H9 (cell line): ENCODE measurements at regions not wholly inside any gene's neighbourhood (a gene's known extent, or its start where the extent isn't known, plus 50 kb on each side); places are given as distances from the start of the nearest gene placed in this dataset.
"Not testable (repeated sequence)": the region's sequence is repeated elsewhere in the genome, so short reads cannot be mapped to it uniquely, and the experiment has no call there.

Experiments used
- DNase-seq: peaks from one replicate; pipeline ENCODE4 v3.0.0-alpha.2; 2017
- H2AFZ ChIP-seq: one replicate; pipeline ENCODE4 v1.6.1; 2013; ENCODE audit warnings: mild to moderate bottlenecking, low read length, control low read depth, moderate library complexity
- H2AK5ac ChIP-seq: 2 replicates; pipeline ENCODE4 v1.6.1; 2013; ENCODE audit warnings: low read length, control low read depth, mixed read lengths; ENCODE audit not compliant: insufficient read length
- H2BK120ac ChIP-seq: one replicate; pipeline ENCODE4 v1.6.1; 2013; ENCODE audit warnings: low read depth, mild to moderate bottlenecking, low read length, control low read depth, inconsistent platforms; ENCODE audit not compliant: poor library complexity, severe bottlenecking
- H2BK12ac ChIP-seq: 2 replicates; pipeline ENCODE4 v1.6.1; 2013; ENCODE audit warnings: low read length, control low read depth, mixed read lengths, low read depth; ENCODE audit not compliant: insufficient read length
- H2BK15ac ChIP-seq: 2 replicates; pipeline ENCODE4 v1.6.1; 2013; ENCODE audit warnings: low read depth, low read length, control low read depth
- H2BK20ac ChIP-seq: one replicate; pipeline ENCODE4 v1.6.1; 2013; ENCODE audit warnings: low read depth, mild to moderate bottlenecking, low read length, control low read depth, inconsistent platforms; ENCODE audit not compliant: poor library complexity, severe bottlenecking
- H2BK5ac ChIP-seq: 2 replicates; pipeline ENCODE4 v1.6.1; 2013; ENCODE audit warnings: low read length, control low read depth, mixed read lengths; ENCODE audit not compliant: insufficient read length
- H3K14ac ChIP-seq: 2 replicates; pipeline ENCODE4 v1.6.1; 2013; ENCODE audit warnings: low read length, control low read depth; ENCODE audit not compliant: insufficient read depth
- H3K18ac ChIP-seq: 2 replicates; pipeline ENCODE4 v1.6.1; 2013; ENCODE audit warnings: low read depth, mild to moderate bottlenecking, mixed read lengths, low read length, control low read depth; ENCODE audit not compliant: insufficient read length
- H3K23ac ChIP-seq: 2 replicates; pipeline ENCODE4 v1.6.1; 2013; ENCODE audit warnings: low read length, control low read depth, mixed read lengths, low read depth; ENCODE audit not compliant: insufficient read length
- H3K23me2 ChIP-seq: 2 replicates; pipeline ENCODE4 v1.6.1; 2013; ENCODE audit warnings: low read depth, mild to moderate bottlenecking, mixed read lengths, low read length, control low read depth; ENCODE audit not compliant: insufficient read length, poor library complexity, severe bottlenecking
- H3K27ac ChIP-seq: 2 replicates; pipeline ENCODE4 v1.5.1; 2013; ENCODE audit warnings: low read length, control low read depth, mixed read lengths, low read depth; ENCODE audit not compliant: insufficient read length
- H3K27me3 ChIP-seq: 2 replicates; pipeline ENCODE4 v1.6.1; 2013; ENCODE audit warnings: low read length, control low read depth, inconsistent platforms; ENCODE audit not compliant: insufficient read depth
- H3K4ac ChIP-seq: 2 replicates; pipeline ENCODE4 v1.6.1; 2013; ENCODE audit warnings: low read depth, mild to moderate bottlenecking, control low read depth, inconsistent platforms, low read length, moderate library complexity
- H3K4me1 ChIP-seq: 2 replicates; pipeline ENCODE4 v1.6.1; 2013; ENCODE audit warnings: low read length, control low read depth, inconsistent platforms; ENCODE audit not compliant: insufficient read depth
- H3K4me2 ChIP-seq: 2 replicates; pipeline ENCODE4 v1.6.1; 2013; ENCODE audit warnings: low read length, control low read depth, mixed read lengths; ENCODE audit not compliant: insufficient read length, insufficient read depth
- H3K56ac ChIP-seq: 2 replicates; pipeline ENCODE4 v1.6.1; 2013; ENCODE audit warnings: low read depth, mild to moderate bottlenecking, mixed read lengths, low read length, control low read depth; ENCODE audit not compliant: insufficient read length
- H3K79me1 ChIP-seq: 2 replicates; pipeline ENCODE4 v1.6.1; 2013; ENCODE audit warnings: low read depth, mild to moderate bottlenecking, moderate library complexity, low read length, control low read depth, inconsistent platforms; ENCODE audit not compliant: insufficient read depth, poor library complexity, severe bottlenecking
- H3K79me2 ChIP-seq: 2 replicates; pipeline ENCODE4 v1.6.1; 2013; ENCODE audit warnings: low read length, control low read depth, inconsistent platforms; ENCODE audit not compliant: insufficient read depth
- H3K9ac ChIP-seq: 2 replicates; pipeline ENCODE4 v1.6.1; 2013; ENCODE audit warnings: low read length, control low read depth, mixed read lengths; ENCODE audit not compliant: insufficient read length; ENCODE audit errors: extremely low read depth
- H3K9me3 ChIP-seq: one replicate; pipeline ENCODE4 v1.6.1; 2013; ENCODE audit warnings: low read depth, low read length, inconsistent platforms; ENCODE audit not compliant: control insufficient read depth
- H3T11ph ChIP-seq: one replicate; pipeline ENCODE4 v1.6.1; 2013; ENCODE audit warnings: mild to moderate bottlenecking, low read length, control low read depth, inconsistent platforms
- H4K20me1 ChIP-seq: one replicate; pipeline ENCODE4 v1.6.1; 2013; ENCODE audit not compliant: control insufficient read depth, insufficient read length, insufficient read depth
- H4K5ac ChIP-seq: 2 replicates; pipeline ENCODE4 v1.6.1; 2013; ENCODE audit warnings: low read depth, mild to moderate bottlenecking, mixed read lengths, low read length, control low read depth; ENCODE audit not compliant: insufficient read length
- H4K8ac ChIP-seq: replicated peaks from 2 replicates; pipeline ENCODE4 v1.6.1; 2013; ENCODE audit warnings: low read length, control low read depth, mixed read lengths, low read depth; ENCODE audit not compliant: insufficient read length
- H4K91ac ChIP-seq: 2 replicates; pipeline ENCODE4 v1.6.1; 2013; ENCODE audit warnings: low read depth, mild to moderate bottlenecking, moderate library complexity, mixed read lengths, low read length, control low read depth; ENCODE audit not compliant: insufficient read length
- H3K27ac Mint-ChIP-seq, 3 experiments: 2 replicates in 2 of 3; 3 replicates in 1 of 3; pipeline ENCODE4 v1.8.0; 2020 to 2021; ENCODE audit warnings: mixed read lengths in 3 of 3, mild to moderate bottlenecking in 1 of 3, moderate library complexity in 1 of 3
- H3K27me3 Mint-ChIP-seq: 2 replicates; pipeline ENCODE4 v1.8.0; 2021; ENCODE audit warnings: low read depth, mild to moderate bottlenecking, moderate library complexity, mixed read lengths
- H3K36me3 Mint-ChIP-seq, 3 experiments: 2 replicates in 2 of 3; 3 replicates in 1 of 3; pipeline ENCODE4 v1.8.0; 2020 to 2021; ENCODE audit warnings: low read depth in 3 of 3, mixed read lengths in 3 of 3; ENCODE audit not compliant: insufficient read depth in 1 of 3
- H3K4me1 Mint-ChIP-seq, 2 experiments: 2 replicates each; pipeline ENCODE4 v1.8.0; 2020; ENCODE audit warnings: mixed read lengths in 2 of 2
- H3K4me3 Mint-ChIP-seq, 2 experiments: 2 replicates in 1 of 2; 3 replicates in 1 of 2; pipeline ENCODE4 v1.8.0; 2020 to 2021; ENCODE audit warnings: mild to moderate bottlenecking in 2 of 2, mixed read lengths in 2 of 2, moderate library complexity in 1 of 2
- H3K9me3 Mint-ChIP-seq, 2 experiments: 2 replicates in 1 of 2; 3 replicates in 1 of 2; pipeline ENCODE4 v1.8.0; 2020; ENCODE audit warnings: mild to moderate bottlenecking in 2 of 2, mixed read lengths in 2 of 2, moderate library complexity in 1 of 2
- WGBS: extraction: QIAGEN DNeasy Blood & Tissue Kit; methylation state at CpG from one replicate; pipeline ENCODE4 v1.1.7; 2013; ENCODE audit warnings: missing lambda C conversion rate, low lambda C conversion rate, mixed read lengths; ENCODE audit not compliant: insufficient read length; ENCODE audit errors: extremely low coverage; 5-methylcytosine and 5-hydroxymethylcytosine counted together

DNA sequence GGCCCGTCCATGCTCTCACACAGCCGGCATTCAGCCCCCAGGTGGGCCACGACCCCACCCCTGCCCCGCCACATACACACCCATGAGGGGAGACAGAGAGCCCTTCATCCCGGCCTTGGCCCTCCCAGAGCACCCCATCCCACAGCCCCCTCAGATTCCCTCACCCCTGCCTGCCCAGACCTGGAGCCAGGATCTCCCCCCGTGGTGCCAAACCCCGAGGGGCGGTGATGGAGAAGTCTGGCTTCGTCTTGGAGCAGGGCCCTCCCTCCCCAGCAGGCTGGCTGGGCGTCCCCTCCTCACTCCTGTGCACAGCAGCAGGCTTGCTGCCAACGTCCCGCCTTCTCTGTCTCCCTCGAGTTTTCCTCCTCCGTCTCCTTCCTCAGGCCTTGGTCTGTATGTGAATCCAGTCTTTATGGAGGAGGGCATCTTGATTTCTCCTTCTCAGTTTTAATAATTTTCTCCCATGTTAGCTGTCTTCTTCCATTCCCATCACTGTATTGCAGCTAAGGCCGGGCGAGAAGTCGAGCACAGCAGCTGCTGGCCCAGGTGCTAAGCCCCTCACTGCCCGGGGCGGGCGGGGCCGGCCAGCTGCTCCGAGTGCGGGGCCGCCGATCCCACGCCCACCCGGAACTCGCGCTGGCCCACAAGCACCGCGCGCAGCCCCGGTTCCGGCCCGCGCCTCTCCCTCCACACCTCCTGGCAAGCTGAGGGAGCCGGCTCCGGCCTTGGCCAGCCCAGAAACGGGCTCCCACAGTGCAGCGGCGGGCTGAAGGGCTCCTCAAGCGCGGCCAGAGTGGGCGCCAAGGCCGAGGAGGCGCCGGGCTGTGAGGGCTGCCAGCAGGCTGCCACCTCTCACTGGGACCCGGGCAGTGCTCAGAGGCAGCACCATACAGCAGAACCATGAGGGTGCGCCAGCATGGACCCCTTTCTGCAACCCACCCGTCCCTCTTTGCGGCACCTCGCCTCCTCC, 183.6 kb downstream of the TBC1D2B start:
- H3K23ac ChIP-seq, H4K5ac ChIP-seq, H3K9me3 Mint-ChIP-seq, H4K91ac ChIP-seq, H2AFZ ChIP-seq, H2BK5ac ChIP-seq, H3K4me1 ChIP-seq, H3K27me3 ChIP-seq, H4K8ac ChIP-seq, H2BK20ac ChIP-seq, DNase-seq, H3T11ph ChIP-seq, H2AK5ac ChIP-seq, H3K4me2 ChIP-seq, H4K20me1 ChIP-seq, H3K79me2 ChIP-seq, H3K56ac ChIP-seq, H3K9me3 ChIP-seq, H3K27ac ChIP-seq, H3K14ac ChIP-seq, H3K27me3 Mint-ChIP-seq, H3K4me1 Mint-ChIP-seq, H2BK120ac ChIP-seq, H2BK12ac ChIP-seq, H2BK15ac ChIP-seq, H3K36me3 Mint-ChIP-seq, H3K4me3 Mint-ChIP-seq, H3K9ac ChIP-seq, H3K23me2 ChIP-seq, H3K18ac ChIP-seq, H3K4ac ChIP-seq, H3K79me1 ChIP-seq, H3K27ac Mint-ChIP-seq: not testable (repeated sequence)
- no CpG with 5 or more reads among the region's 52 CpGs for WGBS

DNA sequence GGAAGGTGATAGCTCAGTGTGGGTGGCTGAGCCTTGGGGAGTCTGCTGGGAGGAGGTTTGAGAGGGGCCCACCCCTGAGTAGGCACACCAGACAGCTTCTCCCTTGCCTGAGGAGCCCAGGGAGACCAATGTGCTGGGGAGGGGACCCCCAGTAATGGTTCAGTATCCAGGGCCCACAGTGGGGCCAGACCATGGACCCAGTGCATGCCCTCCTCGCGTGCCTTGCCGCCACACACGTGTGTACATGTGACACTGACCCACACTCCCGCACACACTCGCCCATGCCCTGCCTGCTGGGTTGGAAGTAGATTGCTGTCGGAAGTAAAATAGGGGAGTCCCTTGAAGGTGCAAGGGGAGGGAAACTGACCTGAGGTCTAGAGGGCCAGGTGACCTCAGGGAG, 184.3 kb downstream of the TBC1D2B start:
- not testable (repeated sequence) for H2BK20ac ChIP-seq, H3K36me3 Mint-ChIP-seq, H3K4ac ChIP-seq, H4K91ac ChIP-seq, H3K4me2 ChIP-seq, H3T11ph ChIP-seq, H4K8ac ChIP-seq, H3K79me2 ChIP-seq, H2BK15ac ChIP-seq, H3K4me1 Mint-ChIP-seq, H4K20me1 ChIP-seq, H3K23me2 ChIP-seq, DNase-seq, H3K9ac ChIP-seq, H3K27me3 Mint-ChIP-seq, H3K4me1 ChIP-seq, H3K27ac Mint-ChIP-seq, H2AK5ac ChIP-seq, H2BK5ac ChIP-seq, H3K9me3 Mint-ChIP-seq, H2BK120ac ChIP-seq, H3K27me3 ChIP-seq, H2BK12ac ChIP-seq, H3K23ac ChIP-seq, H4K5ac ChIP-seq, H3K9me3 ChIP-seq, H2AFZ ChIP-seq, H3K27ac ChIP-seq, H3K18ac ChIP-seq, H3K14ac ChIP-seq, H3K56ac ChIP-seq, H3K4me3 Mint-ChIP-seq, H3K79me1 ChIP-seq
- no CpG with 5 or more reads among the region's 7 CpGs for WGBS
